Esophagus squamous epithelium (tissue), 5 donors: ENCODE measurements at regions not wholly inside any gene's neighbourhood (a gene's known extent, or its start where the extent isn't known, plus 50 kb on each side); places are given as distances from the start of the nearest gene placed in this dataset.

Experiments used
- DNase-seq: peaks from one replicate; lab custom pipeline; 2025; lab: John Stamatoyannopoulos, UW
- H3K27ac ChIP-seq, 4 donors: fragments of 200-600 bp; sonication (generic); one replicate each; pipeline ENCODE4 v1.5.1; 2016 to 2019; ENCODE audit warnings: mild to moderate bottlenecking in 1 of 4
- H3K27me3 ChIP-seq, 4 donors: fragments of 200-600 bp; sonication (generic); 1 replicate in 3 of 4; 2 replicates in 1 of 4; pipeline versions ENCODE4 v1.5.1 to v1.6.0; 2017 to 2021; ENCODE audit warnings: antibody characterized with exemption in 1 of 4
- H3K36me3 ChIP-seq, 3 donors: fragments of 200-600 bp; sonication (generic); one replicate each; pipeline ENCODE4 v1.5.1; 2016 to 2019
- H3K4me1 ChIP-seq, 3 donors: fragments of 200-600 bp; sonication (generic); one replicate each; pipeline ENCODE4 v1.5.1; 2017 to 2019
- H3K4me3 ChIP-seq, 4 donors: fragments of 200-600 bp; sonication (generic); 1 replicate in 3 of 4; 2 replicates in 1 of 4; pipeline ENCODE4 v1.5.1; 2016 to 2019; ENCODE audit warnings: mild to moderate bottlenecking in 2 of 4, moderate library complexity in 1 of 4
- H3K9me3 ChIP-seq, 3 donors: fragments of 200-600 bp; sonication (generic); one replicate each; pipeline ENCODE4 v1.5.1; 2016 to 2019
- CTCF ChIP-seq, 6 experiments: fragments of 450-650 bp in 4 of 6; fragments of 200-600 bp in 2 of 6; sonication (generic) in 2 of 6; IDR thresholded peaks; one replicate each; pipeline ENCODE4 v1.5.1; 2016 to 2019; ENCODE audit warnings: antibody characterized with exemption in 6 of 6, mild to moderate bottlenecking in 4 of 6, moderate library complexity in 4 of 6
- POLR2A ChIP-seq, 4 donors: fragments of 450-650 bp; IDR thresholded peaks; one replicate each; pipeline ENCODE4 v1.6.1; 2017; ENCODE audit warnings: antibody characterized with exemption in 4 of 4, mild to moderate bottlenecking in 4 of 4, moderate library complexity in 3 of 4
- WGBS, 2 donors: methylation state at CpG; one replicate each; pipeline ENCODE4 v1.1.5; 2018; 5-methylcytosine and 5-hydroxymethylcytosine counted together
- intact Hi-C: fragments of 100-400 bp; cut with DNase I; formaldehyde crosslinking; loops from one replicate; pipeline ENCODE4 v1.15.0; 2022
- donor health status: DM: yes; HTN: yes; CAD: no.

GRCh38 chr6:105881608-105882007 lies 204.5 kb upstream of the PRDM1 start:
- TF ChIP-seq POLR2A (IDR thresholded peaks at IDR 0.05) (no peak), CTCF (IDR thresholded peaks at IDR 0.05) (no peak)
- no peaks in the 10 kb centered on the region for H3K27me3 ChIP-seq
- no peak overlapping the region for H3K4me3 ChIP-seq
- intact Hi-C loops: no loop called here
- H3K9me3 ChIP-seq: no peaks in the 10 kb centered on the region
- DNase-seq: no peak
- no peaks in the 10 kb centered on the region for H3K36me3 ChIP-seq
- no peak overlapping the region for H3K27ac ChIP-seq
- H3K4me1 ChIP-seq: no peaks in the 10 kb centered on the region
- 81 to 86% methylated on average over 3 of the region's 3 CpGs for WGBS, 2 donors

- Histone ChIP-seq H3K27ac (no peak overlapping the region), H3K9me3 (no peaks in the 10 kb centered on the region), H3K27me3 (no peaks in the 10 kb centered on the region), H3K4me3 (no peak overlapping the region), H3K36me3 (no peaks in the 10 kb centered on the region), H3K4me1 (no peaks in the 10 kb centered on the region)
- TF ChIP-seq POLR2A (IDR thresholded peaks at IDR 0.05) (no peak), CTCF (IDR thresholded peaks at IDR 0.05) (no peak)
- no peak for DNase-seq
- WGBS, 2 donors: 77 to 81% methylated on average over 13 of the region's 13 CpGs
- intact Hi-C loops: no loop called here
Measured at GRCh38 chr6:105880030-105880492, 206.1 kb upstream of the PRDM1 start.

- Histone ChIP-seq H3K27me3 (no peaks in the 10 kb centered on the region), H3K9me3 (no peaks in the 10 kb centered on the region), H3K36me3 (no peaks in the 10 kb centered on the region), H3K4me3 (no peak overlapping the region), H3K27ac (no peak overlapping the region), H3K4me1 (no peaks in the 10 kb centered on the region)
- no peak for DNase-seq
- WGBS, 2 donors: 37 to 72% methylated on average over 2 of the region's 2 CpGs
- intact Hi-C loops: no loop called here
- TF ChIP-seq CTCF (IDR thresholded peaks at IDR 0.05): no peak
- TF ChIP-seq POLR2A (IDR thresholded peaks at IDR 0.05): no peak
Measured at GRCh38 chr6:105879146-105879545, 207.0 kb upstream of the PRDM1 start.

- intact Hi-C loops: no loop called here
- no peaks in the 10 kb centered on the region for H3K27me3 ChIP-seq
- H3K27ac ChIP-seq: no peak overlapping the region
- H3K4me3 ChIP-seq: no peak overlapping the region
- WGBS, 2 donors: 54% methylated on average over 10 to 11 of the region's 11 CpGs
- no peaks in the 10 kb centered on the region for H3K36me3 ChIP-seq
- no peaks in the 10 kb centered on the region for H3K9me3 ChIP-seq
- peaks cover 0 to 9% (median 0%) of the 10 kb centered on the region in 3 donors for H3K4me1 ChIP-seq
- TF ChIP-seq POLR2A (IDR thresholded peaks at IDR 0.05): no peak
- no peak for TF ChIP-seq CTCF (IDR thresholded peaks at IDR 0.05)
- DNase-seq: no peak
Measured at GRCh38 chr6:105875974-105876640, 210.0 kb upstream of the PRDM1 start.

- DNase-seq: no peak
- no peaks in the 10 kb centered on the region for H3K9me3 ChIP-seq
- no peaks in the 10 kb centered on the region for H3K27me3 ChIP-seq
- no peaks in the 10 kb centered on the region for H3K36me3 ChIP-seq
- H3K27ac ChIP-seq: no peak overlapping the region
- H3K4me1 ChIP-seq: peaks cover 0 to 9% (median 0%) of the 10 kb centered on the region in 3 donors
- intact Hi-C loops: no loop called here
- no peak overlapping the region for H3K4me3 ChIP-seq
- 76 to 79% methylated on average over 8 of the region's 8 CpGs for WGBS, 2 donors
- TF ChIP-seq POLR2A (IDR thresholded peaks at IDR 0.05) (no peak), CTCF (IDR thresholded peaks at IDR 0.05) (no peak)
Measured at GRCh38 chr6:105874835-105875626, 211.1 kb upstream of the PRDM1 start.
